ENCODE measurements at regions not wholly inside any gene's neighbourhood (a gene's known extent, or its start where the extent isn't known, plus 50 kb on each side); places are given as distances from the start of the nearest gene placed in this dataset.
"Not testable (repeated sequence)": the region's sequence is repeated elsewhere in the genome, so short reads cannot be mapped to it uniquely, and the experiment has no call there.

- Histone ChIP-seq H3K9me3 (replicated peaks) (peaks cover 9% of the 10 kb centered on the region), H3K4me3 (no peak overlapping the region), H3K27ac (replicated peaks) (no peak overlapping the region), H3K27me3 (ENCODE audit: low read depth) (no peaks in the 10 kb centered on the region), H3K4me1 (no peaks in the 10 kb centered on the region), H3K36me3 (no peaks in the 10 kb centered on the region)
- no peak for DNase-seq
- TF ChIP-seq CTCF (IDR thresholded peaks at IDR 0.05; ENCODE audit: borderline replicate concordance) = no peak
- intact Hi-C loops (cut with micrococcal nuclease) = no loop called here
Observed at GRCh38 chr2:155481141-155481540, 782.6 kb downstream of the KCNJ3 start.

GRCh38 chr2:155472018-155472417, 773.5 kb downstream of the KCNJ3 start:
- intact Hi-C loops (cut with micrococcal nuclease); H3K4me3 ChIP-seq; H3K27me3 ChIP-seq (ENCODE audit: low read depth); DNase-seq; H3K4me1 ChIP-seq; H3K27ac ChIP-seq (replicated peaks); H3K36me3 ChIP-seq: not testable (repeated sequence)
- peaks cover 15% of the 10 kb centered on the region for H3K9me3 ChIP-seq (replicated peaks)

- intact Hi-C loops (cut with micrococcal nuclease) = no loop called here
- no peak for TF ChIP-seq CTCF (IDR thresholded peaks at IDR 0.05; ENCODE audit: borderline replicate concordance)
- H3K4me3 ChIP-seq = no peak overlapping the region
- no peak for DNase-seq
- no peaks in the 10 kb centered on the region for H3K4me1 ChIP-seq
- H3K27ac ChIP-seq (replicated peaks) = no peak overlapping the region
- H3K36me3 ChIP-seq = no peaks in the 10 kb centered on the region
- H3K27me3 ChIP-seq (ENCODE audit: low read depth) = no peaks in the 10 kb centered on the region
- no peaks in the 10 kb centered on the region for H3K9me3 ChIP-seq (replicated peaks)
Observed at GRCh38 chr2:155456222-155456621, 757.7 kb downstream of the KCNJ3 start.

- Histone ChIP-seq H3K36me3 (no peaks in the 10 kb centered on the region), H3K4me3 (no peak overlapping the region), H3K27me3 (ENCODE audit: low read depth) (no peaks in the 10 kb centered on the region), H3K9me3 (replicated peaks) (peaks cover 20% of the 10 kb centered on the region), H3K27ac (replicated peaks) (no peak overlapping the region), H3K4me1 (no peaks in the 10 kb centered on the region)
- intact Hi-C loops (cut with micrococcal nuclease) = no loop called here
- DNase-seq = no peak
- TF ChIP-seq CTCF (IDR thresholded peaks at IDR 0.05; ENCODE audit: borderline replicate concordance) = no peak
Observed at GRCh38 chr2:155442755-155443372, 744.4 kb downstream of the KCNJ3 start.

- no peaks in the 10 kb centered on the region for H3K36me3 ChIP-seq
- TF ChIP-seq CTCF (IDR thresholded peaks at IDR 0.05; ENCODE audit: borderline replicate concordance) = no peak
- H3K4me1 ChIP-seq = no peaks in the 10 kb centered on the region
- no peak overlapping the region for H3K27ac ChIP-seq (replicated peaks)
- H3K9me3 ChIP-seq (replicated peaks) = peaks cover 27% of the 10 kb centered on the region
- no peak for DNase-seq
- intact Hi-C loops (cut with micrococcal nuclease) = no loop called here
- H3K4me3 ChIP-seq = no peak overlapping the region
- H3K27me3 ChIP-seq (ENCODE audit: low read depth) = no peaks in the 10 kb centered on the region
Observed at GRCh38 chr2:155442088-155442487, 743.6 kb downstream of the KCNJ3 start.

GRCh38 chr2:155431004-155431507, 732.6 kb downstream of the KCNJ3 start:
- Histone ChIP-seq H3K4me3 (no peak overlapping the region), H3K4me1 (no peaks in the 10 kb centered on the region), H3K9me3 (replicated peaks) (peaks cover 18% of the 10 kb centered on the region), H3K36me3 (no peaks in the 10 kb centered on the region), H3K27ac (replicated peaks) (no peak overlapping the region), H3K27me3 (ENCODE audit: low read depth) (no peaks in the 10 kb centered on the region)
- no peak for DNase-seq
- TF ChIP-seq CTCF (IDR thresholded peaks at IDR 0.05; ENCODE audit: borderline replicate concordance) = no peak
- intact Hi-C loops (cut with micrococcal nuclease) = no loop called here

Measured in left ventricle myocardium inferior (tissue), 1 donor.